HG03097 (cell line): ENCODE measurements at regions not wholly inside any gene's neighbourhood (a gene's known extent, or its start where the extent isn't known, plus 50 kb on each side); places are given as distances from the start of the nearest gene placed in this dataset.

ENCODE experiments used
- ATAC-seq: cut with Tn5 transposase; IDR thresholded peaks from one replicate; pipeline ENCODE4 v1.9.1; 2021; ENCODE audit not compliant: unreplicated experiment, low FRiP score

DNA sequence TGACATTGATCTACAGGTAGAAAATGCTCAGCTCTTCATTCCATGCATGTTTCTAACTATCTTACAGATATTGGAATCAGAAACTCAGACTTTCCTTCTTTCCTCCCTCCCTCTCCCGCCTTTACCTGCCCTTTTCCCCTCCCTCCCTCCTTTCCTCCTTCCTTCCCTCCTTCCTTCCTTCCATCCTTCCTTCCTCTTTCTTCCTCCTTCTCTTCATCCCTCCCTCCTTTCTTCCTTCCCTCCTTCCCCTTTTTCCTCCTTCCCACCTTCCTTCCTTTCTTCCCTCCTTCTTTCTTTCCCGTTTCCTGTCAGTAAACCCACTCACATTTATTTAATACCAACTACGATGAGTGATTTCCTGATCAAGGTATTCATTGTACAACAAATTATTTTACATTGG lies 113.4 kb upstream of the IRS2 start:
- no peak for ATAC-seq

DNA sequence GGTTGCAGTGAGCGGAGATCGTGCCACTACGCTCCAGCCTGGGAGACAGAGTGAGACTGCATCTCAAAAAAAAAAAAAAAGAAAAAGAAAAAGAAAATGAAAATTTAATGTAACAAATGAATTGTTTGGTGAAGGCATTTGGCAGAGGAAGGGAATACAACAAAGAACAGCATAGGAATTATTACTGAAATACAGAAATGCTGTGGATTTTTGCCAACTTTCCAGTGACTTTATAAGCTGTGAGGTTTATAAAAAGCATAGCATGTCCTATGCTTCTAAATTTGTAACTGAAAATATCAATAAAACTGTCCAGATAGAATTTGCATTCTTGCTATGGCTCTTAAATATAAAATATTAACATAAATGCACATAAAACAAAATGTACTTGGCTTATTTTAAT lies 112.9 kb upstream of the IRS2 start:
- no peak for ATAC-seq

DNA sequence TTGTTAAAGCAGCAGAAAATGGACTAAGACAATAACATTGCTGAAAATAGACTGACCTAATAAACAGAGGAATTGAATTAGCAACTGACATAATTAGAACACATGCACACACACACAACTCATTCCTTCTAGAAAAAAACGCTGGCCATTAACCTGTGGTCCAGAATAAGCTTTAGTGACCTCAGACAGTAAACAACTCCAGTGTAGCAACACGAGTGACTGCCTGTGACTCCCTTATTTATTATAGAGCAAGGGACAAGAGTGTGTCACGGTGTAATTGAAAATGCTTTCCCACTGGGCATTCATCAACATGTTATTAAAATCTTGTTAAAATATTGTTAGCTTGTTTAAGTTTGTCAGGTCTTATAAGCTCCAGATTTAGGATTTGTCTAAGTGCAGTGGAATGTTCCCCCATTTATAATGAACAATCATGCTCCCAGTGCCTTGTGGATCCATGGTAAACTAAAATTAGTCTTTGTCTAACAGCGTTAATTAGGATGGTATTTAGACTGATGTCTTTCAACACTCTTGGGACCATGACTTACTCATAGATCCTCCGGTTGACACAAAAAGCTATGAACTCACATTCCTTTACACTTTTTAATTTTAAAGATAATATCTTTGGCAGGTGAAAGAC lies 111.7 kb upstream of the IRS2 start:
- ATAC-seq = no peak

DNA sequence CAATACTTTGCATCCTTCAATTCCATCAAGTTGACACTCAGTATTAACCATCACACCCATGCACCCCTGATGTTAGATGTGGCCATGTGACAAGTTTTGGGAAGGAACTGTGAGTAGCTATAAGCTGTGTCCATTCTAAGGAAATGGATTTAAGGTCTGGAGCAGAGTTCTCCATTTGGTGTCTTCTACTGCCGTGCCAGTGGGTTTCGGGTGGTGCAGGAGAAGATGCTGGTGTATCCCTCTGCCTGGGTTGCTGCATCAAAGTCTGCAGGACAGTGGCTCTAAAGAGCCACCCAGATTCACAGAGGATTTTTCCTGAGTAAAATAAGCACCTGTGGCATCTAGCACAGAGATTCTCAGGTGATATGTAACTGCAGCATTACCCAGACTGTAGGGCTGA lies 105.7 kb upstream of the IRS2 start:
- ATAC-seq = no peak

DNA sequence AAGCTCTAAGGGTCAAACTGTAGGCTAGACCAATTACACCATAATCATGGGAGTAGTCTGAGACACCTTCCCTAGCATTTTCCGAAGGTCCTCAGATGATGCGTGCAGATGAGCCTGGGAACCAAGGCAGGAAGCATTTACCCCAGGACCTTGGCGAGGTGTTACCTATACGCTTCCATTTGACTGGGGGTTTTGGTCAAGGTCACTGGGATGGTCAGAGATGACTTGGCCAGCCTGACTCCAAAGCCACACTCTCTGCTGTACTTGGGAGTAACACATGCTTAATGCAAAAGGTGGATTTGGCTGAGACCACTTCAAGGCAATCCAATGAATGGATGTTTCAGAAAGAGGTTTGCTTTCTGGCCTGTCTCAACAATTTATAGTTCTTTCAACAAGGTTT lies 98.9 kb upstream of the IRS2 start:
- ATAC-seq = no peak

DNA sequence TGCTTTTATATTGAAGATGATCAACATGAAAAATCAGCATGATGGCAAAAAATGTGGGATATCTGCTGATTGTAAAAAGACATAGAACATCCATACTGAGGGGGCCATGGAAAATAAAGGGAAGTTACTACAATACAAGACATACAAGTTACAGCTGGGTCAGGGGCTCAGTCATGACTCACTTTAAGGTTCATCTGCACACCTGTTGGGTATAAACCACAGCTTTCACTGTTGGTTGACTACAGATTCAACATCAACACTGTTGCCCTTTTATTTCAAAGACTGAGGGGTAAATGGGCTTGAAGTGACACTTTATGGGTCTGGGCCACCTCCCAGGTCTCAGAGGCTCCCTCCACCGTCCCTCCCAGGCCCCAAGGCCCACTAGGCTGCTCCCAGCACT lies 98.1 kb upstream of the IRS2 start:
- no peak for ATAC-seq

DNA sequence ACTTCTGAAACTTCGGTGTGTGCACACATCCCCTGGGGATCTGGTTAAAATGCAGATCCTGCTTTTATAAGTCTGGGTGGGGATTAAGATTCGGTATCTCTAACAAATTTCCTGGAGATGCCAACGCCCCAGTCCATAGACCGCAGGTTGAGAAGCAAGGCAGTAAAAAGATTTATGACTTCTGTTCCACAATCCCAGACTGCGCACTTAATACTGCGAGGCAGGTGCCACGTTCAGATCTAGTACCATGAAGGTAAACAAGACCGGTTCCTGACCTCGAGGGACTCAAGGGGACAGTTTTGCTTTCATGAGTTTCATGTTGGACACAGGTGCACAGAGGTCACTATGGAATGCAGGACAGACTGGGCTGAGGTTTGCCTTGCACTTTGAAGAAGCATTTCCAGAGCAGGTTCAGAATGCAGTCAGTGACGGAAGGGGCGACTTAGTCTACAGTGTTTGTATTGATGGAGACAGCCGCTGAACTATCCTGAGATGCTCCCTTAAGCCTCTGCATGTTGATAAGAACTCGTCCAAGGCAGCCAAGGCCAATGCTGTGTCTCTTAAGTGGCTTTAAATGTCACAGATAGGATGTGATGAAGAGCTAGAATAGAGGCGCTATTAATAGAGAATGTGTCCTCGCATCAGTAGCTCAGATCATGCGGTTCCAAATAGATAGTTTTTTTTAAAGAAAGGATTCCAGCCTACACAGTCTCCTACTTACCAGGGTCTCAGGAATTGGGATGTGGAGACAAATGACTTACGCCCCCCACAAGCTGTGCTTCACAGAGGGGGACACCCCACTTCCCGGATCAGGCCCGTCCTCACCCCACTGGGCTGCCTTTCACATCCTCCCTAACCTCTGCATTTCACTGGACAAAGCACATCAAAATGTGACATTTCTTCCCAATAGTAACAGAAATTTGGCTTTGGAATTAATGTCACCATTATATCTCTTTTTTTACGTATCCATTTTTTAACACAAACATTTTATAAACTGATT lies 97.1 kb upstream of the IRS2 start:
- no peak for ATAC-seq

DNA sequence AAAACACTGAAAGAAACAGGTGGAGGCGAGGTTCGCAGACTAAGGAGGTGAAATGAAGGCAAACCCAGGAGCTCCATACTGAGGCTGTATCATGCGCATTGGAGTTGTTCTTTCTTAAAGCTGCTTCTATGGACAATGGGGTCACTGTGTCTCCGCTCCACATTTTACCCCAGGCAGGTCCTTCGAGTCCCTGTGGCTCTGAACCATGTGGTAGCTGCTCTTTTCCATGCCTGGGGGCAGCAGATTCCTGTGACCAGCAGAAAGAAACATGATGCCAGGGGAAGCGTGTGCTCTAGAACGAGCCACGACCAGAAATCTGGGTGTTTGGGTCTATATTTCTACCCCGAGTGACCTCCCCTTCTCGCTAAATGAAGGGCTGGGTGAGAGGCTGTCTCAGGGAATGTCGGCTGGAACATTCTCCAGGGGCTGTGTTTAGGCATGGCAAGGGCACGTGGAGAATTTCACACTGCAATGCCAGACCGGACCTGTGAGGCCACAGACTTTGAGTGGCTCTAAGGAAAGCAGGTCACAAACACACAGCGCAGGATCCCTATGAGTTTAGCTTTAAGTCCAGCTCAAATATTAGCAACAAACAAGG lies 95.7 kb upstream of the IRS2 start:
- no peak for ATAC-seq

DNA sequence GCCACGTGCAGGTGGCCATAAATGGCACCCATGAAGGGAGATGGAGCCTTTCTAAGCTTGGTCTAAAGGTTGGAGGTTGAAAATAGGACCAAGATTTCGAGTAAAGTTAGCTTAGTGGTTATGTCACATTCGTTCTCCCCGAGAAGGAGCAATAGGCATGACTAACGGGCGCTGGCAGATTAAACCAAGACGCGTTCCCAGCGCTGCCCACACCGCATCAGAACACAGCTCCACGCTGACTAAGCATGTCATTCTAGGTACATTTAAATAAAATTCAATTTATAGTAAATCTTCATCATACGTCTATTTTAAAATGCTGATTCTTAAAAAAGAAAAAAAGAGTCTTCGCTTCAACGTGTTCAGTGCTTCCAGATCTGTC lies 95.0 kb upstream of the IRS2 start:
- ATAC-seq = no peak

DNA sequence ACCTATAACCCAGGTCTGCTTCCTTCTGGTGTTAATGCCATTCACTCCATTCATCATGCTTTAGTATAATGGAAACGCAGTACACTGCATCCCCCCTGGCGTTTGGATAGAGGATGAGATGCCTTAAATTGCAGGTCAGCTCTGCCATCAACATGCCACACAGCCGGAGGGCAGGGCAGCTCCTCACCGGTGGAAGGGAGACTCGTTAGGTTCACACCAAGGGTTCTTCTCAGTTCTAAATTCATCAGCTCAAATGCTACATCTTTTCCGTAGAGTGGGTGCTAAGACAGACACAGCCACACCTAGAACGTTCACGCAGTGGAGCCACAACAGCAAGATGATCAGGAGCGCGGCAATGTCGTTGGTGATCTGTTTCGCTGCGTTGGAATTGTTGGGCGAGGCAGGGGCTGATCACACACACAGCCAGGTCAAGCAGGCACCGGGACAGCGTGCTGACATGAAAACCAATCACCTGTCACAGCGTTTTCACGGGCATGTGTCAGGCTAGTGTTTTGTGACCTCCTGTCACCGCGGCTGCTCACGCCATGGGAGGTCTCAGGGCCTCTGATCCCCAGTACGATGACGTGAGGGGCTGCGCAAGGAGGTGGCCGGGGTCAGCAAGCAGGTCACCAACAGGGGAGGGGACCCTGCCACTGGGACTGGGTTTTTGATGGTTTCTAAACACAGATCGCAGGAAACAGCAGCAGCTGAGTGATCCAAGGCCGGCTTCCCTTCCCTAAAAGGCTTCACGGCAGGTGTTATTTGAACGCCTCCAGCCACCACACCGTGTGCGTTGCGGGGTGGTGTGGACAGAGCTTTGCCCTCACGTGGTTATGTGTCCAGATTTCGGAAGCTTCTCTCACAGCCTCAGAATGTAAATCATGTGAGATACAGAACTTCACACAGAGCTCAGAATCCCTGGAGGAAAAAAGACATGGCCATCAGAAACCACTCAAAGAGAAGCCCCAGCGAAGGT lies 94.3 kb upstream of the IRS2 start:
- no peak for ATAC-seq

DNA sequence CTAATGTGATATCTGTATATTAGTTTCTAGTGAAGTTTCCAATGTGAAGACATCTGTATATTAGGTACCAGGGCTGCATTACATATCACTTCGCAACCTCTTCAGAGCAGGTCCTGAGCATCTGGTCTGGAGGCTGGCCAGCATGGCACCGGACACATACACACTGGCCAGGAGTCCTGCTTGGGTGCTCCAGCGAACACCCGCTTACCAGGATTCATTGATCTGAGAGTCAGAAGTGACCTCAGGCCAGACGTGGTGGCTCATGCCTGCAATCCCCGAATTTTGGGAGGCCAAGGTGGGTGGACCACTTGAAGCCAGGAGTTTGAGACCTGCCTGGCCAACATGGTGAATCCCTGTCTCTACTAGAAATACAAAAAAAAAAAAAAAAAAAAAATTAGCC lies 93.0 kb upstream of the IRS2 start:
- no peak for ATAC-seq

DNA sequence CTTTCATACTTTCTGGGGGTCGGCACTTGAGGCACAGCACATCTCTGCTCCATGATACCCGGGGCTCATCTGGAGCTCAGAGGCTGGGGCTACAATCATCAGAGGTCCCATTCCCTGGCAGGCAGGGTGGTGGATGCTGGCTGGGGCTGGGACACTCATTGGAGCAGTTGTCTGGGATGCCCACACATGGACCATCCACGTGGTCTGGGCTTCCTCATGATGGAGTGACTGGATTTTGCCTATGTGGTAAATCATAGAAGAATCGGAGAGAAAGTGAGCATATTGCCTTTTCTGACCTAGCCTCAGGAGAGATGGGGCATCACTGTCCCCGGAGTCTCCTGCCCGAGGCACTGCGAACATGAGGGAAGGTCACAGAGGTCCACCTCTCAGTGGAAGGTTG lies 91.4 kb upstream of the IRS2 start:
- ATAC-seq = no peak

DNA sequence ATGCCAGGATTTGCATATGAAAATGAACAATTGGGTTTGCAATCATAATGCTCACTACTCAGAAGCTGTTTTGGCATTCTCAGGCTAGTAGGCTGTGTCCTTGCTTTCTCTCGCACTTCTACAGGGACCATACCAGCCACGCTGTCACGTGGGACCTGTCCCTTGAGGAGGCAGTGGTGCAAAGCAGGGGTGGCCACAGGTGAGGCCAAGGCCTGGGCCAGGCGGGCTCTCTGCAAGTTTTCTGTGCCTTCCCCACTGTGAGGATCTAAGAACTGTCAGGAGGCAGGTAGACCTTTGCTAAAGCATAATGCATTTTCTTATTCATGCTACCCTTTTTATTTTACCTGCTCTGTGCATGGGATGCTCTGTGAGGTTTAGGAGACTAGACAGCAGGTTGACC lies 89.4 kb upstream of the IRS2 start:
- ATAC-seq = no peak

DNA sequence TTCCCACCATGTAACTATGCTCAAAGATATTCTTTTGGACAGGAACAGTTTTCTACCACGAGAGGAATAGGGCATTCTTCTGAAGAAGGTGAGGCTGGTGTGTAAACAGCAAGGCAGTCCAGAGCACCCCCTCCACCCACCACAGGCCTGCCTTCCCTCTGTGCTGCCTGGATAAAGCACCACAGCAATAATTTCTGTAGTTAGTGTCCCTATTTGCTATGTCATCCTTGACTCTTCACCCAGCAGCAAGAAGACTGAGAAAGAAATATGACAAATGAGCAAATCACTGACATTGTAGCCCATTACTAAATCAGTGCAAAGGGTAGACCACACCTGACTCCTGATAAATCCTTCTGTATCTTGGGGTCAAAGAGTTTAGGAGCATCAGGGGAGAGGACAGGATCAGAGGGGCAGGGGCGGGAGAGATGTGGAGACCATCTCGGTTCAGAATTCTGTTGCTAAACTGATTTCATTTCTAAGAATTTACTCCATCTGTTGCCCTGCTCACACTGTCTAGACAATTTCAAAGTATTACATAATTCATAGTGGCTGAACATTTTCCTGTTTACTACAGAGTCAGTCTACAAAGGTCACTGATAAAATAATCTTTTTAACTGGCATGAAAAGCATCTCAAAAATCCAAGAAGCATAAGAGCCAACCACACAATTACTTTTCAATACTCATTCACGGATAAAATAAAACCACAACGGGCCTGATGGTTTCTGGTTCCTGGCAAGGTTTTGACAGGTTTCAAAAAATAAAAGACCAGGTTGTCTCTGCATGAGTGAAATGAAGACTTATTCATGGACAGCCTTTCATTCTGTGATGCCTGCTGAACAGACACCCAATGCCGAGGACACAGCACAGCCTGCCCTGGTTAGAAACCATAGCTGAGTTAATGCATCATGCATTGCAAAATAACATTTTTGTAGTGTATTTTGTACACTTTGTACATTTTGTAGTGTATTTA lies 88.4 kb upstream of the IRS2 start:
- ATAC-seq = no peak

DNA sequence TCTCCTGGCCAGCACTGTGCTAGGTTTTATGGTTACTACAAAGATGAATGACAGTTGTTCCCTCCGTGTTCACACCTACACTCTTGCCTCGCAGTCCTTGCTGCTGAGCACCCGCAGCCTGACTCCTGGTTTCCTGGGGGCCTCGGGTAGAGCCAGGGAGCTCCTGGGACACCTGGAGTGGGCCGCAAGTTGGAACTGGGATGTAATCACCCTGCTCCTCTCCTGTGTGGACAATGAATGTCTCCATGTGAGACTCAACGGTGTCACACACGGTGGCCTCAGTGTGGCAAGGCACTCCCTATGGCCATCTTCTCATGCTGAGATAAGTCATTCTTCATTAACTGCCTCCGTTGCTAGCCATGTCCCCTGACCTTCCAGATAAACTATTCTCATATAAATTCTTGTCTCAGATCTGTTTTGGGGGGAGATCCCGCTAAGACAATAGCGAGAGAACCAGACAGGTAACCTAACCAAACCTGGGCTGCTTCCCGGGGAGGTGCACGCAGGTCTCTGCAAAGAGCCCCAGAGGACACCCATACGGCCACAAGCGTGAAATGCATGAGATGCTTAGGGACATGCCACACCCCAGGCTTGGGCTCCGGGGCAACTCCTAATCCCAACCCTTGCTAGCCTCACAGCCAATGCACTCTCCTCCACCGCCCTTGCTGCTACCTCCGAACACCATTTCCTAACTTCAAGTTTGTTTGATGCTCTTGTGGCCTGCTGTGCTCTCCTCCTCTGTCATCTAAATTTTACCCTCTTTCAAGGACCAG lies 87.2 kb upstream of the IRS2 start:
- no peak for ATAC-seq

DNA sequence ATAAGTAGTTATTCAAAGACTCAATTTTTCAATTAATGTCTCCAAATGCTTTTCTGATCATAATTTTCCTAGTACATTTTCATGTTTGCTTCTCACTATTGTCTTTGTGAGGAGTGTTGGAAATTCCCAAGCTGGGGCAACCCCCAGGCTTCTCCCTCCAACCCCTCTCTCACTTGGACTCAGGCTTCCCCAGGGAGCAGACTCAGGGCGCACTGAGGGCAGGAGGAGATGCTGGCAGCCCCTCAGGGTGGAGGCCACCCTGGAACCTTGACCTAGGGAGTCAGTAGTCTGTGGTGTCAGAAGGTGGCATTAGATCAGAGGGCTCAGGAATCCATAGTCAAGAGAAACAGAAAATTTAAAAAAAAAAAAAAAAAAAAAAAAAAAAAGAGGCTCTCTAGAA lies 86.5 kb upstream of the IRS2 start:
- ATAC-seq = no peak

DNA sequence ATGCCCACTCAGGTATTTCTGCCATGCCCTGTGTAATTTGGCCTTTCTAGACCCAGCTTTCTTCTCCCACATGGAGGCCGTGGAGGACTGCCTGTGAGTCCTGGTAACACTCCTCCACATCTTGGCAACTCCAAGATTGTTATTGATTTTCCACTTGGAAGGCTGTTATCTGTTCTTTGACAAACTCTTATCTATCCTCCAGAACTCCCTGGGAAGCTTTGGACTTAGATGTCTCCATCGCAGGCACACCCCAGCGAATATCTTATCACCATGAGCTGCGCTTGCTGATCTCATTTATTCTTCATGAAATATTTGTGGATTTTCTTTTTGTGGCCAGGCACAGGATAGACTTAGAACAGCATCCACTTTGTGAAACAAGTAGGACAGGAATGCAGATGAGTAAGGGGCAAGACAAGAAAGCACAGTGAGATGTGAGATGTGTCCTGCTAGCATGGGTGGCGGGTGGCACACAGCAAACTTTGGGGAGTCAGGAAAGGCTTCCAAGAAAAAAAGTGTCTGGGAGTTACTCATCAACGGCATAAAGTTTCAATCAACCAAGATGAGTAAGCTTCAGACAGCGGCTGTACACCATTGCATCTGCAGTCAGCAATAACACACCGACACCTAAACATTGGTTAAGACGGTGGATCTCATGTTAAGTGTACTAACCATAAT lies 84.5 kb upstream of the IRS2 start:
- ATAC-seq = no peak

DNA sequence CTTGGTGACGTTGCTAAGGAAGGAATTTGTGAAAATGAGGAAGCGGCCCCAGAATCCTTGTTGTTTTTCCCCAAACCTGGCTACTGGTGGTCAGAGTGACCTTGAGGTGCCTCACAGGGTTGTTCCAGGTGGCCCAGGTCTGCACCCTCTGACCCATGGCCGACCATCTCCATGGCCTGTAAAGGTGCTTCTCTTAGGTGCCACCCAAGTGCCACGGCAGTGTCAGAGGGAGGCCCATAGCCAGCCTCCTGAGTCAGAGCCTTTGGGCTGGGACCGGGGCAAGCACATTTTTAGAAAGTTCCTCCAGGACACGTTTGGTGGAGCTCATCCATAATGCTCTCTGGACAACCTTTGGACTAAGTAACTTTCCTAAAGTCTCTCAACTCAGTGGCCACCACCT lies 83.9 kb upstream of the IRS2 start:
- no peak for ATAC-seq
